GM12878 (cell line): ENCODE measurements at regions not wholly inside any gene's neighbourhood (a gene's known extent, or its start where the extent isn't known, plus 50 kb on each side); places are given as distances from the start of the nearest gene placed in this dataset.

Experiments used
- ATAC-seq: fragments of 200-7000 bp; cut with Tn5 transposase; 3 replicates; pipeline ENCODE4 v1.9.1; 2020; ENCODE audit warnings: mild to moderate bottlenecking, moderate library complexity
- BruUV-seq: library from RNA; stranded (reverse); fragments of 400-500 nt; replicated peaks from 2 replicates; lab custom pipeline; 2021; lab: Mats Ljungman, UMichigan
- CTCF ChIA-PET: fragments of 300-600 bp; sonication (Branson Sonifier 250); formaldehyde crosslinking; extraction: SDS; loops from one replicate; lab custom pipeline; 2021; ENCODE audit warnings: inconsistent platforms; lab: Yijun Ruan, JAX
- POLR2A ChIA-PET: fragments of 350-600 bp; formaldehyde crosslinking; extraction: SDS; loops from one replicate; lab custom pipeline; 2021; ENCODE audit warnings: inconsistent platforms; lab: Charles Lee
- RAD21 ChIA-PET: fragments of 300-600 bp; sonication (Branson Sonifier 250); formaldehyde crosslinking; loops from one replicate; lab custom pipeline; 2023; ENCODE audit warnings: antibody characterized with exemption; ENCODE audit not compliant: unreplicated experiment; lab: Charles Lee
- SMC1A ChIA-PET: fragments of 300-600 bp; sonication (Branson Sonifier 250); formaldehyde crosslinking; loops from one replicate; lab custom pipeline; 2023; ENCODE audit not compliant: unreplicated experiment, uncharacterized antibody; lab: Charles Lee
- DNase-seq: peaks from one replicate; pipeline ENCODE4 v3.0.0-alpha.2; 2011; ENCODE audit warnings: low read depth, low spot score
- FAIRE-seq: peaks from 3 replicates; lab custom pipeline; 2011; peaks lifted over from hg19 to GRCh38; lab: Jason Lieb, UNC
- H2AFZ ChIP-seq: 2 replicates; pipeline ENCODE4 v1.6.0; 2011; ENCODE audit warnings: low read depth, low read length, control low read depth; ENCODE audit not compliant: control insufficient read depth
- H3K27ac ChIP-seq: 2 replicates; pipeline ENCODE4 v1.5.1; 2011; ENCODE audit warnings: control low read depth; ENCODE audit not compliant: control insufficient read depth, insufficient read depth
- H3K27me3 ChIP-seq, 2 experiments: replicated peaks in 1 of 2; 2 replicates each; pipeline versions ENCODE4 v1.6.0 to v1.6.1; 2011; ENCODE audit warnings: low read length in 1 of 2; ENCODE audit not compliant: control insufficient read depth in 2 of 2, insufficient read depth in 2 of 2
- H3K36me3 ChIP-seq, 2 experiments: 2 replicates each; pipeline ENCODE4 v1.5.1; 2011; ENCODE audit warnings: low read length in 1 of 2; ENCODE audit not compliant: control insufficient read depth in 2 of 2, insufficient read depth in 2 of 2
- H3K4me1 ChIP-seq: 2 replicates; pipeline ENCODE4 v1.6.1; 2011; ENCODE audit warnings: mild to moderate bottlenecking, low read length, moderate library complexity, mixed read lengths; ENCODE audit not compliant: control insufficient read depth, insufficient read depth
- H3K4me2 ChIP-seq: 2 replicates; pipeline ENCODE4 v1.6.0; 2011; ENCODE audit warnings: control low read depth; ENCODE audit not compliant: control insufficient read depth, insufficient read depth
- H3K4me3 ChIP-seq: fragments of 200-600 bp; sonication (generic); 2 replicates; pipeline ENCODE4 v1.5.1; 2016
- H3K79me2 ChIP-seq: 2 replicates; pipeline ENCODE4 v1.6.0; 2011; ENCODE audit warnings: low read length; ENCODE audit not compliant: control insufficient read depth, insufficient read depth
- H3K9ac ChIP-seq: 2 replicates; pipeline ENCODE4 v1.8.0; 2011; ENCODE audit warnings: low read length, control low read depth, mixed read lengths; ENCODE audit not compliant: control insufficient read depth, insufficient read depth
- H3K9me3 ChIP-seq: replicated peaks from 3 replicates; pipeline ENCODE4 v1.5.1; 2011; ENCODE audit warnings: mild to moderate bottlenecking, low read length; ENCODE audit not compliant: control insufficient read depth, insufficient read depth
- H4K20me1 ChIP-seq: 2 replicates; pipeline ENCODE4 v1.6.0; 2011; ENCODE audit not compliant: control insufficient read depth, insufficient read depth
- DPF2 ChIP-seq: fragments of 450-650 bp; IDR thresholded peaks from 2 replicates; pipeline ENCODE4 v1.6.1; 2017; ENCODE audit warnings: mild to moderate bottlenecking
- GABPA ChIP-seq: IDR thresholded peaks from 2 replicates; pipeline ENCODE4 v1.6.1; 2014; ENCODE audit warnings: antibody characterized with exemption, low read depth, mild to moderate bottlenecking, inconsistent platforms
- GATAD2B ChIP-seq: fragments of 450-650 bp; conservative IDR thresholded peaks from 2 replicates; pipeline ENCODE4 v1.6.1; 2017; ENCODE audit warnings: low read depth, mild to moderate bottlenecking, moderate library complexity
- KDM1A ChIP-seq: fragments of 200-600 bp; sonication (generic); IDR thresholded peaks from 2 replicates; pipeline ENCODE4 v1.6.1; 2016; ENCODE audit warnings: borderline replicate concordance
- MXI1 ChIP-seq: fragments of 150-350 bp; IDR thresholded peaks from 2 replicates; pipeline ENCODE4 v1.6.1; 2011; ENCODE audit warnings: low read depth, mild to moderate bottlenecking, inconsistent platforms, low read length, improper control_type of control experiment
- NR2C2 ChIP-seq: IDR thresholded peaks from 2 replicates; pipeline ENCODE4 v1.6.1; 2011; ENCODE audit warnings: borderline replicate concordance, low read depth; ENCODE audit not compliant: control insufficient read depth, insufficient read length
- PAX8 ChIP-seq: fragments of 450-650 bp; IDR thresholded peaks from 2 replicates; pipeline ENCODE4 v1.6.1; 2017; ENCODE audit warnings: mild to moderate bottlenecking, moderate library complexity
- POU2F2 ChIP-seq: IDR thresholded peaks from 3 replicates; pipeline ENCODE4 v1.6.1; 2011; ENCODE audit warnings: low read depth, mild to moderate bottlenecking, low read length, borderline replicate concordance
- RELA ChIP-seq: fragments of 450-650 bp; IDR thresholded peaks from 2 replicates; pipeline ENCODE4 v1.8.0; 2014; ENCODE audit warnings: borderline replicate concordance; ENCODE audit not compliant: partially characterized antibody
- WGBS: methylation state at CpG from one replicate; pipeline ENCODE4 v1.1.6; 2016; ENCODE audit warnings: low lambda C conversion rate; ENCODE audit not compliant: insufficient replicate concordance, insufficient coverage; ENCODE audit errors: missing lambda C conversion rate; 5-methylcytosine and 5-hydroxymethylcytosine counted together
- in situ Hi-C: fragments of 300-500 bp; cut with MboI; formaldehyde crosslinking; loops from 9 replicates; pipeline ENCODE4 v1.14.3; 2018; ENCODE audit warnings: mixed read lengths
- intact Hi-C: fragments of 100-400 bp; cut with micrococcal nuclease; formaldehyde crosslinking; loops from one replicate; pipeline ENCODE4 v1.14.2; 2022; ENCODE audit not compliant: unreplicated experiment

DNA sequence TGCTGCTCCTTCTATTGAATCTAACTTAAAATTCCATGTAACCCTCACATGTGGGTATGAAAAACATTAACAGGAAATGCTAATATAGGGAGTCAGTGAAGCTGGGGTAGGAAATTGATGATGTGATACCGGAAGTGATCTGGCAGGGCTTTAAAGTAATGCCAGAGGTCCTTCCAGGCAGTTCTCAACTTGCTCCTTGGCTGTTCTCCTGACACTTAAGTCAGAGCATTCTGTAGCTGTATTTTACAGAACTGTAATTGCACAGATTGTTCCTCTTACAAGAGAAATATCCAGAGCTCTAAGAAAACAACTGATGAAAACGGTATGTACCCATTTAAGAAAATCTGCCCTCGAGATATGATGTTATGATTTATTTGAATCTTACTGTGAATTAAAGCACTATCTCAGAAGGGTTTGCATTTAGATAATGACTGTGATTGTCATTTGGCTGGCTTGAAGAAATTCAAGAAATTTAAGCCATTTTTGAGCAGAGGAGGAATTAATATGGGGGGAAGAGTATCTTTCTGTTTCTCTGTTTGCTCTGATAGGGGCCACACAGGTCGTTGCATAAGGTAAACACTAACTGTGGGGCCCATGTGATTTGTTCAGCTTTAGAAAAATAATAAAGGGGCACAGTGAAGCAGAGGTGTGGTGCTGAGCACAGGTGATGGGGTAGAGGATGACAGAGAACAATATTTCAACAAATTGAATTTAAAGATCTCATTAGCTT, 88.4 kb downstream of the BBS10 start:
- H3K4me3 ChIP-seq: no peak overlapping the region
- DNase-seq (no peak), ATAC-seq (no peak), FAIRE-seq (no peak)
- H3K27me3 ChIP-seq: no peaks in the 10 kb centered on the region; a peak in 1 of 4 replicates
- H3K4me1 ChIP-seq: no peaks in the 10 kb centered on the region
- no peaks in the 10 kb centered on the region for H3K9me3 ChIP-seq
- ChIA-PET CTCF (interaction anchor here (0.6 to 0.9 kb wide), 3 partner anchors 11 to 124 kb away, joined by 3 to 4 read pairs (median 3); no protein-coding TSS in a partner anchor), POLR2A (no interaction called here), RAD21 (no interaction called here), SMC1A (interaction anchor here (1.0 to 1.5 kb wide), 2 partner anchors 10 to 17 kb away, joined by 3 read pairs; no protein-coding TSS in a partner anchor)
- intact Hi-C loops: no loop called here
- H3K36me3 ChIP-seq: no peaks in the 10 kb centered on the region
- H4K20me1 ChIP-seq: no peaks in the 10 kb centered on the region
- no peak overlapping the region for H3K4me2 ChIP-seq
- no TSS peak for BruUV-seq
- H3K27ac ChIP-seq: no peak overlapping the region
- TF ChIP-seq PAX8 (no peak), POU2F2 (no peak), NR2C2 (no peak), GABPA (no peak), GATAD2B (no peak), DPF2 (no peak), RELA (no peak), KDM1A (no peak), MXI1 (no peak)
- 45% methylated on average over 4 of the region's 4 CpGs for WGBS
- in situ Hi-C loops: no loop called here
- H3K9ac ChIP-seq: no peak overlapping the region
- no peaks in the 10 kb centered on the region for H3K79me2 ChIP-seq
- H2AFZ ChIP-seq: no peak overlapping the region
